ENCODE measurements at regions not wholly inside any gene's neighbourhood (a gene's known extent, or its start where the extent isn't known, plus 50 kb on each side); places are given as distances from the start of the nearest gene placed in this dataset.

- no peak for TF ChIP-seq RFX5 (IDR thresholded peaks at IDR 0.05; ENCODE audit: borderline replicate concordance, low read depth, low read length)
- no peak for TF ChIP-seq HDAC6 (IDR thresholded peaks at IDR 0.05; ENCODE audit: low read depth, low read length)
- no peak for TF ChIP-seq POLR2AphosphoS5 (IDR thresholded peaks at IDR 0.05; ENCODE audit: low read depth, low read length)
- TF ChIP-seq SIRT6 (IDR thresholded peaks at IDR 0.05; ENCODE audit: low read length) = no peak
- no peak for TF ChIP-seq RAD21 (IDR thresholded peaks at IDR 0.05 in 1 of 2, conservative IDR thresholded peaks at IDR 0.05 in 1 of 2; ENCODE audit: low read depth in 2 of 2, low read length in 2 of 2)
- no peak for TF ChIP-seq ATF2 (IDR thresholded peaks at IDR 0.05; ENCODE audit: low read length)
- no peak for TF ChIP-seq MAX (IDR thresholded peaks at IDR 0.05)
These were observed 270.0 kb downstream of the ZWINT start (continued) for GRCh38 chr10:56090914-56091540.

Measured in H1 (cell line).